BE2C (cell line): ENCODE measurements at regions not wholly inside any gene's neighbourhood (a gene's known extent, or its start where the extent isn't known, plus 50 kb on each side); places are given as distances from the start of the nearest gene placed in this dataset.

ENCODE experiments used
- DNase-seq: peaks from one replicate; pipeline ENCODE4 v3.0.0-alpha.2; 2020
- H3K27me3 ChIP-seq: fragments of 250-450 bp; sonication (Bioruptor Pico); 2 replicates; pipeline ENCODE4 v1.5.1; 2020; ENCODE audit warnings: mild to moderate bottlenecking
- H3K36me3 ChIP-seq: fragments of 250-450 bp; sonication (Bioruptor Pico); 2 replicates; pipeline ENCODE4 v1.5.1; 2020; ENCODE audit warnings: mild to moderate bottlenecking
- H3K4me1 ChIP-seq: fragments of 250-450 bp; sonication (Bioruptor Pico); 2 replicates; pipeline ENCODE4 v1.5.1; 2020
- H3K4me3 ChIP-seq: 2 replicates; pipeline ENCODE4 v1.5.1; 2011; ENCODE audit warnings: low read depth, low read length
- H3K9me3 ChIP-seq: fragments of 250-450 bp; sonication (Bioruptor Pico); 2 replicates; pipeline ENCODE4 v1.5.1; 2020
- TF ChIP-seq, protein P1 (sequence below): IDR thresholded peaks from 2 replicates; pipeline ENCODE4 v1.5.1; 2012; ENCODE audit warnings: mild to moderate bottlenecking, low read depth, low read length

- TF ChIP-seq, protein P1, sequence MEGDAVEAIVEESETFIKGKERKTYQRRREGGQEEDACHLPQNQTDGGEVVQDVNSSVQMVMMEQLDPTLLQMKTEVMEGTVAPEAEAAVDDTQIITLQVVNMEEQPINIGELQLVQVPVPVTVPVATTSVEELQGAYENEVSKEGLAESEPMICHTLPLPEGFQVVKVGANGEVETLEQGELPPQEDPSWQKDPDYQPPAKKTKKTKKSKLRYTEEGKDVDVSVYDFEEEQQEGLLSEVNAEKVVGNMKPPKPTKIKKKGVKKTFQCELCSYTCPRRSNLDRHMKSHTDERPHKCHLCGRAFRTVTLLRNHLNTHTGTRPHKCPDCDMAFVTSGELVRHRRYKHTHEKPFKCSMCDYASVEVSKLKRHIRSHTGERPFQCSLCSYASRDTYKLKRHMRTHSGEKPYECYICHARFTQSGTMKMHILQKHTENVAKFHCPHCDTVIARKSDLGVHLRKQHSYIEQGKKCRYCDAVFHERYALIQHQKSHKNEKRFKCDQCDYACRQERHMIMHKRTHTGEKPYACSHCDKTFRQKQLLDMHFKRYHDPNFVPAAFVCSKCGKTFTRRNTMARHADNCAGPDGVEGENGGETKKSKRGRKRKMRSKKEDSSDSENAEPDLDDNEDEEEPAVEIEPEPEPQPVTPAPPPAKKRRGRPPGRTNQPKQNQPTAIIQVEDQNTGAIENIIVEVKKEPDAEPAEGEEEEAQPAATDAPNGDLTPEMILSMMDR = no peak
- Histone ChIP-seq H3K27me3 (no peaks in the 10 kb centered on the region), H3K4me3 (no peak overlapping the region), H3K9me3 (no peaks in the 10 kb centered on the region), H3K4me1 (no peaks in the 10 kb centered on the region), H3K36me3 (no peaks in the 10 kb centered on the region)
- no peak for DNase-seq
These were observed 241.5 kb downstream of the SUDS3 start for GRCh38 chr12:118617611-118618450.

DNA sequence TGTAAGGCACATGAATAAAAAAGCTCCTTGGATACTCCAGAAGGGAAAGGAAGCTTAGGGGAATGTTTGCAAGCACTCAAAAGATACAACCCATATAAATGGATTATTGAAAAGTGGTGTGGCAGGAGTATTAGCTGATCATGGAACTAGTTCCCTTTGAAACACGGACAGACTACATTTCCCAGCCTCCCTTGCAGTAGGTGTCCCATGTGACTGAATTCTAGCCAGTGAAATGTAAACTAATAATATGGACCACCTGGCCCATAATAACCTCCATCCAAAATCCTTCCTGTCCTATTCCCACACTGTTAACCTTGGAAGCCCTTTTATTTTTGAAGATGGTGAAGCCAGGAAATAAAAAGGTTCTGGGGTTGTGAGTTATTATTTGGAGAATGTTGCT lies 242.3 kb downstream of the SUDS3 start:
- no peaks in the 10 kb centered on the region for H3K4me1 ChIP-seq
- no peaks in the 10 kb centered on the region for H3K27me3 ChIP-seq
- no peak for DNase-seq
- no peaks in the 10 kb centered on the region for H3K36me3 ChIP-seq
- TF ChIP-seq, protein P1 = no peak
- H3K4me3 ChIP-seq = no peak overlapping the region
- no peaks in the 10 kb centered on the region for H3K9me3 ChIP-seq

- no peaks in the 10 kb centered on the region for H3K27me3 ChIP-seq
- DNase-seq = no peak
- TF ChIP-seq, protein P1 = no peak
These were observed 248.8 kb downstream of the SUDS3 start for GRCh38 chr12:118625050-118625675.

DNA sequence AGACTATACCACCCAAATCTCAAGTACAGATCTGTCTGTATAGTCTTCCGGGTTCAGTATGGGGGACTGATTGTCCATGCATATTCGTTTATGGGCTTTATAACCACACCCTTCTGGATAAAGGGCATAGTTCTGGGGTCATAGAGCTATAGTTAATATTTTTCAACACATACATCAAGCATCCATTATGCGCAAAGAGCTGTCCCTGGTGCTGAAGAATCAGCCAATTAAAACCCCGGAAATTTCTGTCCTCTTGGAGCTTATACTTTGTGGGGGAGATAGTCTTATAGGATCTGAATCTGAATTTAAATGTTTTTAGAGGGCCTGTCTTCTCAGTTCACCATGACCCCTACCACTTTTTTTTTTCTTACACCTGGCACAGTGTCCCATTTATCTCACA lies 256.7 kb downstream of the SUDS3 start:
- Histone ChIP-seq H3K4me3 (no peak overlapping the region), H3K36me3 (no peaks in the 10 kb centered on the region), H3K4me1 (no peaks in the 10 kb centered on the region), H3K27me3 (no peaks in the 10 kb centered on the region), H3K9me3 (no peaks in the 10 kb centered on the region)
- TF ChIP-seq, protein P1 = no peak
- no peak for DNase-seq

More at GRCh38 chr12:118625050-118625675, 248.8 kb downstream of the SUDS3 start:
- Histone ChIP-seq H3K4me3 (no peak overlapping the region), H3K36me3 (no peaks in the 10 kb centered on the region), H3K4me1 (no peaks in the 10 kb centered on the region), H3K9me3 (no peaks in the 10 kb centered on the region)

DNA sequence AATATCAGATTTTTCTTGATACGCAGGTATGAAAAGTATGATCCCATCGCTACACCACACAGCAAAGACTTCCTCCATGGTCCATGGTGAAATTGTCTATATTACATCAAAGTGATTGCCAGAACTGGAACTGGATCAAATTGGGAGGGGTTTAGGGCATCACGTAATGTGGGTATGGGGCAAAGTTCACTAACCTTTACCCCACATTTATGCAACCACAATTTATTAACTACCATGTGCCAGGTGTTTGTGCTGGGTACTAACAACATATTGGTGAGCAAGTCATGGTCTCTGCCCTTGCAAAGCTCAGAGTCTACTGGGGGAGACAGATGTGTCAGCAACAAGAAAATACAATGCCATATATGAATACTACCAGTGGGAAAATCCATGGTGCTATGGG lies 258.9 kb downstream of the SUDS3 start:
- no peak overlapping the region for H3K4me3 ChIP-seq
- TF ChIP-seq, protein P1 = no peak
- H3K4me1 ChIP-seq = no peaks in the 10 kb centered on the region
- no peak for DNase-seq
- no peaks in the 10 kb centered on the region for H3K9me3 ChIP-seq
- H3K36me3 ChIP-seq = no peaks in the 10 kb centered on the region
- H3K27me3 ChIP-seq = no peaks in the 10 kb centered on the region
